IgD-negative memory B cell (primary cell): ENCODE measurements at regions not wholly inside any gene's neighbourhood (a gene's known extent, or its start where the extent isn't known, plus 50 kb on each side); places are given as distances from the start of the nearest gene placed in this dataset.

Experiments
- H3K27ac Mint-ChIP-seq, 3 donors: one replicate each; pipeline ENCODE4 v1.8.0; 2020 to 2022; ENCODE audit warnings: mild to moderate bottlenecking in 3 of 3, mixed read lengths in 3 of 3, moderate library complexity in 1 of 3
- H3K27me3 Mint-ChIP-seq: one replicate; pipeline ENCODE4 v1.8.0; 2021; ENCODE audit warnings: mixed read lengths
- H3K36me3 Mint-ChIP-seq: one replicate; pipeline ENCODE4 v1.8.0; 2020; ENCODE audit warnings: mild to moderate bottlenecking, mixed read lengths
- H3K4me1 Mint-ChIP-seq, 3 donors: one replicate each; pipeline ENCODE4 v1.8.0; 2020 to 2022; ENCODE audit warnings: mixed read lengths in 3 of 3, mild to moderate bottlenecking in 1 of 3
- H3K4me3 Mint-ChIP-seq, 4 donors: one replicate each; pipeline ENCODE4 v1.8.0; 2020 to 2022; ENCODE audit warnings: mild to moderate bottlenecking in 4 of 4, mixed read lengths in 4 of 4, moderate library complexity in 3 of 4
- H3K9me3 Mint-ChIP-seq, 3 donors: one replicate each; pipeline ENCODE4 v1.8.0; 2020 to 2021; ENCODE audit warnings: mixed read lengths in 3 of 3, mild to moderate bottlenecking in 1 of 3

- no peaks in the 10 kb centered on the region for H3K36me3 Mint-ChIP-seq
- H3K27ac Mint-ChIP-seq: no peak overlapping the region
- H3K27me3 Mint-ChIP-seq: no peaks in the 10 kb centered on the region
- H3K4me3 Mint-ChIP-seq: no peak overlapping the region
- H3K9me3 Mint-ChIP-seq: peaks cover 0 to 3% (median 0%) of the 10 kb centered on the region in 3 donors
- no peaks in the 10 kb centered on the region for H3K4me1 Mint-ChIP-seq
These were observed 138.8 kb downstream of the DKK1 start for GRCh38 chr10:52452600-52453493.

- Mint-ChIP-seq H3K36me3 (no peaks in the 10 kb centered on the region), H3K4me3 (no peak overlapping the region), H3K27me3 (no peaks in the 10 kb centered on the region), H3K9me3 (peaks cover 0 to 3% (median 0%) of the 10 kb centered on the region in 3 donors), H3K27ac (no peak overlapping the region), H3K4me1 (no peaks in the 10 kb centered on the region)
These were observed 139.4 kb downstream of the DKK1 start for GRCh38 chr10:52453501-52453900.

- no peaks in the 10 kb centered on the region for H3K4me1 Mint-ChIP-seq
- no peaks in the 10 kb centered on the region for H3K27me3 Mint-ChIP-seq
- no peak overlapping the region for H3K4me3 Mint-ChIP-seq
- no peak overlapping the region for H3K27ac Mint-ChIP-seq
- no peaks in the 10 kb centered on the region for H3K36me3 Mint-ChIP-seq
- peaks cover 0 to 3% (median 0%) of the 10 kb centered on the region in 3 donors for H3K9me3 Mint-ChIP-seq
These were observed 140.4 kb downstream of the DKK1 start for GRCh38 chr10:52454491-52454890.

- no peak overlapping the region for H3K4me3 Mint-ChIP-seq
- H3K9me3 Mint-ChIP-seq: peaks cover 0 to 3% (median 0%) of the 10 kb centered on the region in 3 donors
- H3K27ac Mint-ChIP-seq: no peak overlapping the region
These were observed 141.0 kb downstream of the DKK1 start for GRCh38 chr10:52455098-52455497.

GRCh38 chr10:52459097-52459496 lies 145.0 kb downstream of the DKK1 start:
- Mint-ChIP-seq H3K36me3 (no peaks in the 10 kb centered on the region), H3K4me3 (no peak overlapping the region), H3K4me1 (no peaks in the 10 kb centered on the region), H3K27ac (no peak overlapping the region), H3K9me3 (peaks cover 0 to 3% (median 0%) of the 10 kb centered on the region in 3 donors), H3K27me3 (no peaks in the 10 kb centered on the region)

More at GRCh38 chr10:52455098-52455497, 141.0 kb downstream of the DKK1 start:
- Mint-ChIP-seq H3K36me3 (no peaks in the 10 kb centered on the region), H3K27me3 (no peaks in the 10 kb centered on the region), H3K4me1 (no peaks in the 10 kb centered on the region)

GRCh38 chr10:52463826-52464225 lies 149.7 kb downstream of the DKK1 start:
- H3K36me3 Mint-ChIP-seq: no peaks in the 10 kb centered on the region
- no peaks in the 10 kb centered on the region for H3K9me3 Mint-ChIP-seq
- no peak overlapping the region for H3K4me3 Mint-ChIP-seq
- no peaks in the 10 kb centered on the region for H3K4me1 Mint-ChIP-seq
- no peaks in the 10 kb centered on the region for H3K27me3 Mint-ChIP-seq
- H3K27ac Mint-ChIP-seq: no peak overlapping the region

- H3K4me3 Mint-ChIP-seq: no peak overlapping the region
- no peaks in the 10 kb centered on the region for H3K27me3 Mint-ChIP-seq
- H3K27ac Mint-ChIP-seq: no peak overlapping the region
- no peaks in the 10 kb centered on the region for H3K4me1 Mint-ChIP-seq
- H3K9me3 Mint-ChIP-seq: no peaks in the 10 kb centered on the region
- H3K36me3 Mint-ChIP-seq: no peaks in the 10 kb centered on the region
These were observed 150.5 kb downstream of the DKK1 start for GRCh38 chr10:52464368-52465124.

- no peaks in the 10 kb centered on the region for H3K36me3 Mint-ChIP-seq
- H3K9me3 Mint-ChIP-seq: no peaks in the 10 kb centered on the region
- no peaks in the 10 kb centered on the region for H3K27me3 Mint-ChIP-seq
- no peak overlapping the region for H3K27ac Mint-ChIP-seq
- H3K4me3 Mint-ChIP-seq: no peak overlapping the region
- no peaks in the 10 kb centered on the region for H3K4me1 Mint-ChIP-seq
These were observed 151.1 kb downstream of the DKK1 start for GRCh38 chr10:52465202-52465601.

- Mint-ChIP-seq H3K4me3 (no peak overlapping the region), H3K9me3 (no peaks in the 10 kb centered on the region), H3K27me3 (no peaks in the 10 kb centered on the region), H3K36me3 (no peaks in the 10 kb centered on the region), H3K4me1 (no peaks in the 10 kb centered on the region), H3K27ac (no peak overlapping the region)
These were observed 152.4 kb downstream of the DKK1 start for GRCh38 chr10:52466464-52466863.

- Mint-ChIP-seq H3K4me1 (no peaks in the 10 kb centered on the region), H3K9me3 (no peaks in the 10 kb centered on the region), H3K27ac (no peak overlapping the region), H3K4me3 (no peak overlapping the region), H3K27me3 (no peaks in the 10 kb centered on the region), H3K36me3 (no peaks in the 10 kb centered on the region)
These were observed 156.1 kb downstream of the DKK1 start for GRCh38 chr10:52469970-52470705.

GRCh38 chr10:52472406-52473146 lies 158.5 kb downstream of the DKK1 start:
- Mint-ChIP-seq H3K27ac (no peak overlapping the region), H3K27me3 (no peaks in the 10 kb centered on the region), H3K9me3 (no peaks in the 10 kb centered on the region), H3K4me1 (peaks cover 0 to 1% (median 0%) of the 10 kb centered on the region in 3 donors), H3K36me3 (no peaks in the 10 kb centered on the region), H3K4me3 (no peak overlapping the region)

- H3K27me3 Mint-ChIP-seq: no peaks in the 10 kb centered on the region
- H3K4me1 Mint-ChIP-seq: peaks cover 0 to 1% (median 0%) of the 10 kb centered on the region in 3 donors
- H3K36me3 Mint-ChIP-seq: no peaks in the 10 kb centered on the region
- no peak overlapping the region for H3K27ac Mint-ChIP-seq
- no peaks in the 10 kb centered on the region for H3K9me3 Mint-ChIP-seq
- no peak overlapping the region for H3K4me3 Mint-ChIP-seq
These were observed 160.2 kb downstream of the DKK1 start for GRCh38 chr10:52474265-52474664.

GRCh38 chr10:52477305-52477704 lies 163.2 kb downstream of the DKK1 start:
- H3K36me3 Mint-ChIP-seq: no peaks in the 10 kb centered on the region
- no peak overlapping the region for H3K27ac Mint-ChIP-seq
- peaks cover 0 to 3% (median 0%) of the 10 kb centered on the region in 3 donors for H3K9me3 Mint-ChIP-seq
- peaks cover 0 to 1% (median 0%) of the 10 kb centered on the region in 3 donors for H3K4me1 Mint-ChIP-seq
- no peaks in the 10 kb centered on the region for H3K27me3 Mint-ChIP-seq
- H3K4me3 Mint-ChIP-seq: no peak overlapping the region

- Mint-ChIP-seq H3K4me1 (peaks cover 0 to 6% (median 5%) of the 10 kb centered on the region in 3 donors), H3K36me3 (no peaks in the 10 kb centered on the region), H3K27me3 (no peaks in the 10 kb centered on the region), H3K9me3 (peaks cover 0 to 3% (median 0%) of the 10 kb centered on the region in 3 donors), H3K4me3 (no peak overlapping the region), H3K27ac (no peak overlapping the region)
These were observed 165.5 kb downstream of the DKK1 start for GRCh38 chr10:52479567-52479966.
